ENCODE measurements at regions not wholly inside any gene's neighbourhood (a gene's known extent, or its start where the extent isn't known, plus 50 kb on each side); places are given as distances from the start of the nearest gene placed in this dataset.

DNA sequence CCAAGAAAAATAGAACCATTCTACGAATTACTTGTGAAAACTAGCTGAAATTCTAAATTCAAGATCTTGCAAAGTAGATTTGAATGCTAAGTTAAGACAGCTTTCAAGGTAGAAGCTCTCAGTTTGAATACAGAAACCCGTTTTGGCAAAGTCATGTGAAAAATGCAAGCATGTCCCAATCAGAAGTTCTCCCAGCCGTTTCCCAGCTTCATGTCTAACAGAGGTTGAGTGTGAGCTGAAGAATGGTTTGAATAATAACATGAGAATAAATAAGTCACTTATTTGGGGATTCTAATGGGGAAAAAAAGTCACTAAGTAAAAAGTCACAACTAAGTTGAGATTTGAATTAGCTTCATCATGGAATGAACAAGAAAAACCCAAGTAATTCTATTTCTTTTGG lies 152.5 kb upstream of the MAP3K1 start:
- no peak for TF ChIP-seq ZNF274 (IDR thresholded peaks at IDR 0.05; ENCODE audit: low read depth, low read length)
- no peak for TF ChIP-seq YY1 (IDR thresholded peaks at IDR 0.05; ENCODE audit: insufficient read depth, insufficient read length)
- TF ChIP-seq SUZ12 (IDR thresholded peaks at IDR 0.05; ENCODE audit: extremely low read depth, insufficient read depth, insufficient read length), result no peak

Measured in NT2/D1 (cell line).